ENCODE measurements at regions not wholly inside any gene's neighbourhood (a gene's known extent, or its start where the extent isn't known, plus 50 kb on each side); places are given as distances from the start of the nearest gene placed in this dataset.

DNA sequence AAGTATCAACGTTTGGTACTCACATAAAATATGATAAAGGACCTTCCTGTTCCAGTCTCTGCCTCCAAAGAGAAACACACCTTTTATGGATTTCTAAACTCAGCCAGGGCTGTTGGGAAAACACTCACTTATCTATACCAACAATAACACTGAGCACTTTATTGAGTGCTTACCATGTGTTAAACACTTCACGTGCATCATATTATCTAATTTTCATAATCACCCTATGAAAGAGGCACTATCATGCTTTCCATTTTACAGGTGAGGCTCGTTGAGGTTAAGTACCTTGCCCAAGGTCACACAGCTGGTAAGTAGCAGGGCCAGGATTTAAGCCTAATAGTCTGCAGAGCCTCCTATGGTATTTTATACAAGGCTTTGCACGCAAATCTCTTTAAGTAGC is 251.5 kb upstream of the SOX9 start:
- TF ChIP-seq, protein P1, sequence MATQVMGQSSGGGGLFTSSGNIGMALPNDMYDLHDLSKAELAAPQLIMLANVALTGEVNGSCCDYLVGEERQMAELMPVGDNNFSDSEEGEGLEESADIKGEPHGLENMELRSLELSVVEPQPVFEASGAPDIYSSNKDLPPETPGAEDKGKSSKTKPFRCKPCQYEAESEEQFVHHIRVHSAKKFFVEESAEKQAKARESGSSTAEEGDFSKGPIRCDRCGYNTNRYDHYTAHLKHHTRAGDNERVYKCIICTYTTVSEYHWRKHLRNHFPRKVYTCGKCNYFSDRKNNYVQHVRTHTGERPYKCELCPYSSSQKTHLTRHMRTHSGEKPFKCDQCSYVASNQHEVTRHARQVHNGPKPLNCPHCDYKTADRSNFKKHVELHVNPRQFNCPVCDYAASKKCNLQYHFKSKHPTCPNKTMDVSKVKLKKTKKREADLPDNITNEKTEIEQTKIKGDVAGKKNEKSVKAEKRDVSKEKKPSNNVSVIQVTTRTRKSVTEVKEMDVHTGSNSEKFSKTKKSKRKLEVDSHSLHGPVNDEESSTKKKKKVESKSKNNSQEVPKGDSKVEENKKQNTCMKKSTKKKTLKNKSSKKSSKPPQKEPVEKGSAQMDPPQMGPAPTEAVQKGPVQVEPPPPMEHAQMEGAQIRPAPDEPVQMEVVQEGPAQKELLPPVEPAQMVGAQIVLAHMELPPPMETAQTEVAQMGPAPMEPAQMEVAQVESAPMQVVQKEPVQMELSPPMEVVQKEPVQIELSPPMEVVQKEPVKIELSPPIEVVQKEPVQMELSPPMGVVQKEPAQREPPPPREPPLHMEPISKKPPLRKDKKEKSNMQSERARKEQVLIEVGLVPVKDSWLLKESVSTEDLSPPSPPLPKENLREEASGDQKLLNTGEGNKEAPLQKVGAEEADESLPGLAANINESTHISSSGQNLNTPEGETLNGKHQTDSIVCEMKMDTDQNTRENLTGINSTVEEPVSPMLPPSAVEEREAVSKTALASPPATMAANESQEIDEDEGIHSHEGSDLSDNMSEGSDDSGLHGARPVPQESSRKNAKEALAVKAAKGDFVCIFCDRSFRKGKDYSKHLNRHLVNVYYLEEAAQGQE (IDR thresholded peaks at IDR 0.05; ENCODE audit: insufficient replicate concordance, low read depth), result no peak
- TF ChIP-seq SPI1 (IDR thresholded peaks at IDR 0.05; ENCODE audit: borderline replicate concordance, low read depth) (no peak), POLR2AphosphoS5 (IDR thresholded peaks at IDR 0.05; ENCODE audit: low read depth) (no peak)
- no peak for DNase-seq (ENCODE audit: low read depth in 1 of 2, low spot score in 1 of 2)
- Histone ChIP-seq H3K27me3 (ENCODE audit: insufficient read depth, poor library complexity, severe bottlenecking) (no peaks in the 10 kb centered on the region), H3K27ac (replicated peaks) (no peak overlapping the region), H3K4me3 (replicated peaks; ENCODE audit: insufficient read depth, low read length) (no peak overlapping the region)

DNA sequence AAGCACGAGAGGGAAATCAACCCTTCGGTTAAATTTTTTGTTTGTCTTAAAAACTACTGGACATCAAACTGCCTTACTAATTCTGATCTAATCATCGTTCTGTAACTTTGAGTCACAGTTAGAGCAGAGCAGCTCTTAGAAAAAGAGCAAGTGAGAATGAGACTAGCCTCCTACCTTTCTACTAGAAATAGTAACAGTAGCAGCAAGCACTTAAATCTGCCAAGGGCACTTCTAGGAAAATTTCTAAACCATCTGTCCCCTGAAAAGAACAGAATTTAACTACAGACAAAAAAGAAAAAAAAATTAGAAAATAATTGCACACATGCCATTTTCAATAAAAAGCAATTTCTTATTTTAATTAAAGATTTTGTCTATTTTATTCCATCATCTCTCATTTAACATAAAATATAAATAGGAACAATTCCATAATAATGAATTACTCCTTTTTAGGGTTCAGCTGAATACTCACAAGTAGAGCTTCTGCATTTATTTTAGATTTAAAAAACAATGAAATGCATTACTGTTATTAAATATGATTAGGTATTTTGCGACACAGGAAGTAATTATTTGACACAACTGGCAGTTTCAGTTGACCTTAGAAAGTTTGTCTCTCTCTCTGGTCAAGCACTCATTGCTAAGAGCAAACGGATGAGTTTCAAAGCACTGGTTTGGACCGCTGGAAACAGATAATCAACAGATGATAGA is 250.8 kb upstream of the SOX9 start:
- no peaks in the 10 kb centered on the region for H3K27me3 ChIP-seq (ENCODE audit: insufficient read depth, poor library complexity, severe bottlenecking)
- H3K27ac ChIP-seq (replicated peaks), result no peak overlapping the region
- no peak overlapping the region for H3K4me3 ChIP-seq (replicated peaks; ENCODE audit: insufficient read depth, low read length)
- DNase-seq (ENCODE audit: low read depth in 1 of 2, low spot score in 1 of 2), result no peak
- TF ChIP-seq, protein P2, sequence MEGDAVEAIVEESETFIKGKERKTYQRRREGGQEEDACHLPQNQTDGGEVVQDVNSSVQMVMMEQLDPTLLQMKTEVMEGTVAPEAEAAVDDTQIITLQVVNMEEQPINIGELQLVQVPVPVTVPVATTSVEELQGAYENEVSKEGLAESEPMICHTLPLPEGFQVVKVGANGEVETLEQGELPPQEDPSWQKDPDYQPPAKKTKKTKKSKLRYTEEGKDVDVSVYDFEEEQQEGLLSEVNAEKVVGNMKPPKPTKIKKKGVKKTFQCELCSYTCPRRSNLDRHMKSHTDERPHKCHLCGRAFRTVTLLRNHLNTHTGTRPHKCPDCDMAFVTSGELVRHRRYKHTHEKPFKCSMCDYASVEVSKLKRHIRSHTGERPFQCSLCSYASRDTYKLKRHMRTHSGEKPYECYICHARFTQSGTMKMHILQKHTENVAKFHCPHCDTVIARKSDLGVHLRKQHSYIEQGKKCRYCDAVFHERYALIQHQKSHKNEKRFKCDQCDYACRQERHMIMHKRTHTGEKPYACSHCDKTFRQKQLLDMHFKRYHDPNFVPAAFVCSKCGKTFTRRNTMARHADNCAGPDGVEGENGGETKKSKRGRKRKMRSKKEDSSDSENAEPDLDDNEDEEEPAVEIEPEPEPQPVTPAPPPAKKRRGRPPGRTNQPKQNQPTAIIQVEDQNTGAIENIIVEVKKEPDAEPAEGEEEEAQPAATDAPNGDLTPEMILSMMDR (IDR thresholded peaks at IDR 0.05; ENCODE audit: insufficient read depth, low read length), result no peak
- TF ChIP-seq GABPA (IDR thresholded peaks at IDR 0.05; ENCODE audit: low read depth), result no peak
- no peak for TF ChIP-seq POLR2AphosphoS5 (IDR thresholded peaks at IDR 0.05; ENCODE audit: low read depth)
- TF ChIP-seq, protein P1 (IDR thresholded peaks at IDR 0.05; ENCODE audit: insufficient replicate concordance, low read depth), result no peak
- TF ChIP-seq SPI1 (IDR thresholded peaks at IDR 0.05; ENCODE audit: borderline replicate concordance, low read depth), result no peak

DNA sequence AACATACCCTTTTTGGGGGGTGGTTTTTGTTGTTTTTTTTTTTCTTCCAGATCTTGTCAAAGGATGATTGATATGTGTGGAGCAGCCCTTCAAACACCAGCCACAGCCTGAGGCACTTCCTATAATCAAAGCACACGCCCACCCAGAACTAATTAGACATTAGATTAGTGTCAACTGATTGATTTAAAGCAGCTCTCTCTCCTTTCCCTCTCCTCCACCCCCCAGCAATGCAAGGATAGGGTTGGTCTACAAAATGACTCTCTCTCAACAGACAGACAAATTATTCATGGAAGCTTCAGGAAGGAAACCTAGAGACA is 250.3 kb upstream of the SOX9 start:
- TF ChIP-seq GABPA (IDR thresholded peaks at IDR 0.05; ENCODE audit: low read depth), result no peak
- TF ChIP-seq SPI1 (IDR thresholded peaks at IDR 0.05; ENCODE audit: borderline replicate concordance, low read depth), result no peak
- TF ChIP-seq, protein P1 (IDR thresholded peaks at IDR 0.05; ENCODE audit: insufficient replicate concordance, low read depth), result no peak
- no peak for TF ChIP-seq POLR2AphosphoS5 (IDR thresholded peaks at IDR 0.05; ENCODE audit: low read depth)
- TF ChIP-seq, protein P2 (IDR thresholded peaks at IDR 0.05; ENCODE audit: insufficient read depth, low read length), result no peak
- no peak for DNase-seq (ENCODE audit: low read depth in 1 of 2, low spot score in 1 of 2)
- no peaks in the 10 kb centered on the region for H3K27me3 ChIP-seq (ENCODE audit: insufficient read depth, poor library complexity, severe bottlenecking)
- no peak overlapping the region for H3K4me3 ChIP-seq (replicated peaks; ENCODE audit: insufficient read depth, low read length)
- H3K27ac ChIP-seq (replicated peaks), result no peak overlapping the region

Data from HL-60 (cell line).